SIG-M5 treated with dmso at 0.1 percent for 504 hours (cell line): ENCODE measurements at regions not wholly inside any gene's neighbourhood (a gene's known extent, or its start where the extent isn't known, plus 50 kb on each side); places are given as distances from the start of the nearest gene placed in this dataset.

ENCODE experiments used
- DNase-seq: peaks from one replicate; lab custom pipeline; 2025; ENCODE audit not compliant: unreplicated experiment; lab: John Stamatoyannopoulos, UW

DNA sequence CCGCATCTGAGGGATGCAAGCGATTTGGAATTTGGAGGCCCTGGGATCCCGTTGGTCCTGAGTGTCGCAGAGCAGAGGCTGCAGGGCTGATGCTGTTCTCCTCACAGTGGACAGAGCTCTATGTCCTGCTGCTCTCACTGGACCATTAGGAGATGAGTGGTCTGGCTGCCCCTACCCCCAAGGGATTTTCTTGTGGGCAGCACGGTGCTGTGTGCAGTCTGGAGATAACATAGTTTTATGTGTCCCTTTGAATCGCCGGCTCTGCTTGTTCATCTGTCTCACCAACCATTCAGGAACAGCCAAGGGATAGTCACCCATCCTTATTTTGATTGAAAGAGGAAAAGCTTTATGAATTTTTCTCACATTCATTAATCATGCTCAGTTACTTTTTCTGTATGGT lies 49.9 kb downstream of the CHRM3 start:
- DNase-seq: no peak

GRCh38 chr1:239437822-239438221 lies 51.5 kb downstream of the CHRM3 start:
- DNase-seq: no peak

DNA sequence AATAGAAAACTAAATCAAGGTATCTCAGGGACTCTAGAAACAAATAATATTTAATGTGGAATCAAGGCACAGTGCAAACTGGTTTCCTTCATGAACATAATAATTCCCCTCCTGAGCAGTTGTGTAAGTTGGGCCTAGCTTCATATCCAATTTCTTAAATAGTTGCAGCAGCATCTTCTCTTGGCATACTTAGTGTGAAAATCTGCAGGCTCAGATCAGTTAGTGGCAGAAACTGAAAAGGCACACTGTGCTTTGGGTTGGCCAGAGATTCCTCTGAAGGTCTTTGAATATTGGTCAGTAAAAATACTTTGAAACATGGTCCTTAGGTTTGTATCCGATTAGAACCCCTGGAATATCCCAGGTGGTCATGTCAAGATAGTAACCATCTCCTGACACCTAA lies 52.5 kb downstream of the CHRM3 start:
- no peak for DNase-seq

GRCh38 chr1:239443361-239443760 lies 57.0 kb downstream of the CHRM3 start:
- DNase-seq: no peak

DNA sequence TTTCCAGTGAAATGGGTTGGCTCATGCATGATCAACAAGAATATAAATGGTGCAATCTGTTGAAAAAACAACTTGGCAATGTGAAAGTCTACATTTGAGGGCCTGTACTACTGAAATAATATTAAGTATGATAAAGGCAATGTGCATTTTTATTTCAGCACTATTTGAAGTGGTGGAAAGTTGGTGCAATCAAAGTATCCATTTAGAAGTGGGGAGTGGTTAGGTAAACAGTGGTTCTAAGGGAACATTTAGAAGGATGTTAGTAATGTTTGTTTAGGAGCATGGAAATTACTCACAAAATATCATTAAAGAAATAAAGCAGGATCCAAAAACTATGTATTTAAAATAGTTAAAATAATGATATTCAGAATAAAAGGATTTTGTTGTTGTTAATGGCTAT lies 60.2 kb downstream of the CHRM3 start:
- DNase-seq: no peak

- no peak for DNase-seq
Observed at GRCh38 chr1:239448911-239449310, 62.5 kb downstream of the CHRM3 start.

DNA sequence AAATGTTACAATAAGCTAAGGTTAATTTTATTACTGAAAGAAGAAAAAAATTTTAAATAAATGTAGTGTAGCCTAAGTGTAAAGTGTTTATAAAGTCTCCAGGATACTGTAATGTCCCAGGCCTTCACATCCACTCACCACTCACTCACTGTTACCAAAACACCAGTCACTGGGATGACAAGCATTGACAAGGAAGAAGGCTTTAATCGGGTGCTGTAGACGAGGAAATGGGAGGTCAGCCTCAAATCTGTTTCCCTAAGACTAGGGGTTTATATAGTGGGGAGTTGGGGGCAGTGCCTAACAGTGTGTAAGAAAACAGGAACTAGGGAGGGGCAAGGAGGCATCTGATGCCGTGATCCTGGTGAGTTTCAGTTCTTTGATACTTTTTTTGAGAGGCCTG lies 69.4 kb downstream of the CHRM3 start:
- DNase-seq: no peak

- no peak for DNase-seq
Observed at GRCh38 chr1:239456788-239457187, 70.4 kb downstream of the CHRM3 start.

GRCh38 chr1:239457491-239458143 lies 71.2 kb downstream of the CHRM3 start:
- DNase-seq: no peak

DNA sequence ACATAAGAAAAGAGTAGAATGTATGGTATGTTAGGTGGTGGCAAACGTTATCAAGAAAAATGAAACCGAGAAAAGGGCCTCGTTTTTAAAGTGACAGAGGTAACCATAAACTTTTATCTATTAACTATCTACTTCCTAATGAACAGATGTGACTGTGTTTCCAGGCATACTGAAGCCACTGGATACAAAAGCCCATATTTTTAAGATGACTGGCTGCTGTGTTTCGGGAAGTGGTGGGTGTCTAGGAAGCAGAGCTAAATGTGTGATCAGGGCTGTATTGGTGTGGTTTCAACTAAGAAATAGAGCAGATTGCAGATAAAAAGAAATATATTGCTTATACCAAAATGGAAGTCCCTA lies 71.8 kb downstream of the CHRM3 start:
- DNase-seq: no peak

DNA sequence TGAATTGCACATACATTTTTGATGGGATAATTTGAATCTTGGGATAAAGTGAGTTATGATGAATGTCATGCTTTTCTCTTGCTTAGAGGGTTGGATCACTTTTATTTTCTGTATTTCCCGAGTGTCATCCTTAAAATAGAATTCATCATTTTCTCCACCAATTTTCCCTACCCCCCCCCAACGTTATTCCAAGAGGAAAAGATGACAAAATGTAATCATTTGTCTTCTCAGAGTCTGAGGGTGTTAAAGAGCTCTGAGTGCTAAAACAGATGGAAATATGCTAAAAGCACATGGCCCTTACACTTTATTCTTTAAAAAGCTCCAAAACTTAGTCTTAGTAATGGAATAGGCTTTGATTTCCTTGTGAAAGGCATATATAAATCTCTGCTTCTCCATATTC lies 81.4 kb downstream of the CHRM3 start:
- DNase-seq: no peak

GRCh38 chr1:239478069-239478468 lies 91.7 kb downstream of the CHRM3 start:
- DNase-seq: no peak

DNA sequence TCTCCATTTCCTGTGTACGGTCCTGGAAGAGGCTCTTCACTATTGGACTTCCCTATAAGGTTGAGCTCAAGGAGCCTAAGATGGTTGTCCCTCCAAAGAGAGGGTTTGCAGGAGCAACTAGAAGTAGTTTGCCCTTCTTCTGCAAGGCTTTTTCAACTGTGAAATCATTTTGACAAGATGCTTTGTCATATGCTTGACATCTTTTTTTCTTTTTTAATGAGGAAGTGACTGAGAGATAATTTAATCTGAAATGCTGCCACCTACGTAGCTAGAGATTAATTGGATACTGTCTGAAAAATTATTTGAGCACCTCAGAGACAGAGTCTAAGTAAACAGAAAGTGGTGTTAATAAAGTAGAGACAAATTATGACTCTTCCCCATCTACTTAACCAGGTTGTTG lies 97.0 kb downstream of the CHRM3 start:
- DNase-seq: no peak

DNA sequence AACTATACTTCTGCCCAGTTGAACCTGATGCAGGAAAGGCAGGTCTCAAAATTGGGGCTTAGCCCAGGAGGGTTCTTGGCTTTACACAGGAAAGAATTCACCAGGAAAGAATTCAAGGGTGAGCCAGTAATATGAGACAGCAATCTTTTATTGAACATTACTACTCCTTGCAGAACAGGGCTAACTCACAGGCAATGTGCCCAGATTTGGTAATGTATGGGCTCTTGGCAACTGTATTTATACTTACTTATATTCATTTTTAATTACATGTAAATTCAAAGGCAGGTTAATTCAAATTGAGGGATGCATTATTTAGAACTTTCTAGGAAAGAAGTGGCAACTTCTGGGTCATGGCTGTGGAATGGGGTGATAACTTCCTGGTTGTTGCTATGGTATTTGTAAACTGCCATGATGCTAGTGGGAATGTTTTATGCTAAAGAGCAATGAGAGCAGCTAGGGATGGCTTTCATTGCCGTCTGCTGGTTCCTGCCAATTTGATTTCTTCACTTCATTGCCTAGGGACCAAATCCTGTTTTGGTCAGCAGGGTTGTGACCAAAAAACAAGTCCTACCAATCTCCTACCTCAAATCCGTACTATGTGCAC lies 107.5 kb downstream of the CHRM3 start:
- no peak for DNase-seq

DNA sequence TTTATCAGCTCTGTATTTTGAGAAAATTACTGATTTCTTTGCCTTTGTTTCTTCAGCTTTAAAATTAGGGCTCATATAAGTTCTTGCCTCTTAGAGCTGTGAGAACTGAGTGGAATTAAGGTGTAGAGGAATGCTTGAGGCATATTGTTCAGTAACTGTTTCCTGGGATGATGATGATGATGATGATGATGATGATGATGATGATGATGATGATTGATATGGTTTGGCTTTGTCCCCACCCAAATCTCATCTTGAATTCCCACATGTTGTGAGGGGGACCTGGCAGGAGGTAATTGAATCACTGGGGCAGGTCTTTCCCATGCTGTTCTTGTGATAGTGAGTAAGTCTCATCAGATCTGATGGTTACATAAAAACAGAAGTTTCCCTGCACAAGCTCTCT lies 118.7 kb downstream of the CHRM3 start:
- no peak for DNase-seq

DNA sequence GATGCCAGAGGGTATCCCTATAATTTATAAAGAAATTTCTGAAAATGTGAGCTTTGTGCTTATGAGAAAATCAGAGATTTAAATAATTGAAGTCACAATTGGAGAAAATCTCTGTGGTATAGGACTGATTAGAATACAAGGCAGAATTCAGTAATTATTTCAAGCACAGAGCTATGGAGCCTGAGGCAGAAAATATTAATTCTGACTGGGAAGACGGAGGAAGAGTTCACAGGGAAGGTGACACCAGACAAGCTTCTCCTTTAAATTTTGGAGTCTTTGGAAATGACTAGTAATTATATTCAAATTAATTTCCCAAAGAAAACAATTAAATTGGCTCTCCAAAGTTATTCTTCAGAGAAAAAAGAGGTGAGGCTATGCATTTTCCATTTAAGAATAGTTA lies 121.5 kb downstream of the CHRM3 start:
- DNase-seq: no peak

DNA sequence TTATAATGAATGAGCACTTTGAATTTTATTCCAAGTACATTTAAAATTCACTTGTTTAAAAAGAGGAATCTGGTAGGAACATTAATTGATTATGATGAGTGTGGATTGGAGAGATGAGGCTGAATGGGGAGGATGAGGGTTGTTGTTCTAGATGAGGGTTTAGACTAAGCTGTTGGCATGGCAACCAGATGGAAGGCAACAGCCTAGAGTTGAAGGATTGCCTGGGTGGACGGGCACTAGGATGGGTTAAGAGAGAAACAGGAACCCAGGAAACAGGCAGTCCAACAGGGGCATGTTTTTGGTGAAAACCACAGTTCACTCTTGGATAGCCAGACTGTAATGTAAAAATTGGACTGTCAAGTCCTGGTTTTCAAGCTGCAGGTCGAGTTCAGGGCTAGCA lies 125.5 kb downstream of the CHRM3 start:
- DNase-seq: no peak

DNA sequence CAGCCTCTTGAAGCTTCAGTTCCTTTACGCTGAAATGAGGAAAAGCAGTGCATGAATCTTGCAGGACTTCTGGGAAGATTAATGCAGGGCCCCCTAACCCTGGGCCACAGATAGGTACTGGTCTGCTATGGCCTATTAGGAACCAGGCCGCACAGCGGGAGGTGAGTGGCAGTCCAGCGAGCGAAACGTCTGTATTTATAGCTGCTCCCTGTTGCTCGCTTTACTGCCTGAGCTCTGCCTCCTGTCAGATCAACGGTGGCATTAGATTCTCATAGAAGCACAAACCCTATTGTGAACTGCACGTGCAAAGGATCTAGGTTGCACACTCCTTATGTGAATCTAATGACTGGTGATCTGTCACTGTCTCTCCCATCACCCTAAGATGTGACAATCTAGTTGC lies 130.2 kb downstream of the CHRM3 start:
- no peak for DNase-seq

DNA sequence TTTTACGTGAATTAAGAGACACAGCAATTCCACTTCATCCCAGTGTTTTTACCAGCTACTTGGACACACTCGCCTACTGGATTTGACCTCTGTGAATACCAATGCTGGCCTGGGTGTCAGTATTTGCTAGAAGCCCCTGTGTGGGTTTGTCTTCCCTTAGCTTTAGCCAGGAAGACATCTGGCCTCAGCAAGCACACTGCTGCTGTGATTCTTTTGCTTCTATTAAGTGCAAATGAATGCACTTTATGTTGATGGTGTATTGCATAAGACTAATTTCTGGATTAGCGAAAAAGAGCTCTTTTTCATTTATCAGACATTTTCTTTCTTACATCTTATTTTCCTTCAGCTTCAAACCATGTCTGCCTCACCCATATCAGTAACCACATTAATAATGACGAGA lies 140.0 kb downstream of the CHRM3 start:
- DNase-seq: no peak

DNA sequence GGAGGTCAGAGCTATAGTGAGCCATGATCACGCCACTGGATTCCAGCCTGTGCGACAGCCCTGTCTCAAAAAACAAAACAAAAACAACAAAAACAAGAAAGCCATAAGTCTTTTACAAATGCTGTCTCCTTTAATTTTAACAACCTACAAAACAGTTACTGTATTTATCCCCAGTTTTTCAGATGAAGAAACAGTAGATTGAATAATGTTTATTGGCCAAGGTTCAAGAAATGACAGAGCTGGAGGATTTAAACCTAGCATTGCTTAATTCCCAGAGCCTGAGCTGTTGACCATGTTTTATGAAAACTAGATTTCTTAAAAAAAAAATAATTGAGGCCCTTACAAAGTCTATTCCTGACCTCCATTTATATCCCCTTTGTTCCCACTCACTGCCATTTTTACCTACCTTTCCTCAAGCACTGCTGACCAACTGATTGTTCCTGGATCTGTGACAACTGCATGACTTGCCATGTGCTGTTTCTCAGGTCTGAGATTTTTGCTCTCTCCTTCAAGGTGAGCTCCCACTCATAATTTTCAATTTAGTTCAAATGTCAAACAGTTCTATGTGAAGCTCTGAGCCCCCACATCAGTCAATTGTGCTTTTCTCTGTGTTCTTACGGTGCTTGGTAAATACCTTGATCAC lies 140.8 kb downstream of the CHRM3 start:
- DNase-seq: no peak

DNA sequence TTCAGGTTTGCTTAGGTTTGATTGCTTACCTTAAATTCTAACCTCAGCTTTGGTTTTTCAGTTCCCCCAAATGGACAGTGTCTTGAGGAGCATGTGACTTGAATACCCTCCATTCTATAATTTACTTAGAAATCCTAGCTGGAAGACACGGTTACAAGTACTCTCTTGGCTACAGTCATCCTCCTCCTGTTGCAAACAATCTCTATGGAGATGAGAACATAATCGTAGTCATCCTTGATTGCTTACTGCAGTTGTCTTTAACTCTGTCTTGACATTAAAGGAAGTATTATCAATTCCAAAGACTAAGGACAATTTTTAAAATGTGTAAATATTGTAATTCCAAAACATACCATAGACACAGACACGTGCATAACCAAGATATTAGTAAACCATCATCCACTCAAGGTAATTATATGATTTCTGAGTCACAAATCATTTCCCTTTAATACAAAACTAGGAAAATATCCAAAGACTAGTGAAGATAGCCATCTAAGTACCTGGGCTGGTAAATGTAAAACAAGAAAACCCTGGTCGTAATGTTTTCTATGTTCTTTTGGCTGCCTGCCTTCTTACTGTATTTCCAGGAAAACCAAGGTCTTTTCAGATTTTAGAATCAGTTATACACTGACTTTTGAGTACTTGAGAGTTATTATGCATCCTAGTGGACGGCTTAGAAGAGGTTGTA lies 149.9 kb downstream of the CHRM3 start:
- no peak for DNase-seq

GRCh38 chr1:239537795-239538194 lies 151.4 kb downstream of the CHRM3 start:
- no peak for DNase-seq
